ENCODE measurements at regions not wholly inside any gene's neighbourhood (a gene's known extent, or its start where the extent isn't known, plus 50 kb on each side); places are given as distances from the start of the nearest gene placed in this dataset.

GRCh38 chr2:144333143-144333555 is 186.8 kb downstream of the ZEB2 start:
- no peak for DNase-seq (ENCODE audit: low read depth in 2 of 2)

GRCh38 chr2:144332356-144333142 is 187.4 kb downstream of the ZEB2 start:
- peak; percentile 69 to 81 for DNase-seq (ENCODE audit: low read depth in 2 of 2)

GRCh38 chr2:144331674-144332355 is 188.1 kb downstream of the ZEB2 start:
- DNase-seq (ENCODE audit: low read depth in 2 of 2), result no peak

- DNase-seq (ENCODE audit: low read depth in 2 of 2), result no peak
Measured at GRCh38 chr2:144330951-144331673, 188.8 kb downstream of the ZEB2 start.

GRCh38 chr2:144329472-144329871 is 190.4 kb downstream of the ZEB2 start:
- no peak for DNase-seq (ENCODE audit: low read depth in 2 of 2)

GRCh38 chr2:144328938-144329337 is 191.0 kb downstream of the ZEB2 start:
- no peak for DNase-seq (ENCODE audit: low read depth in 2 of 2)

GRCh38 chr2:144326825-144327224 is 193.1 kb downstream of the ZEB2 start:
- no peak for DNase-seq (ENCODE audit: low read depth in 2 of 2)

- peak in 1 of 2 donors; percentile 28 for DNase-seq (ENCODE audit: low read depth in 2 of 2)
Measured at GRCh38 chr2:144325086-144325485, 194.8 kb downstream of the ZEB2 start.

GRCh38 chr2:144324446-144325045 is 195.4 kb downstream of the ZEB2 start:
- no peak for DNase-seq (ENCODE audit: low read depth in 2 of 2)

GRCh38 chr2:144323946-144324345 is 196.0 kb downstream of the ZEB2 start:
- no peak for DNase-seq (ENCODE audit: low read depth in 2 of 2)

- no peak for DNase-seq (ENCODE audit: low read depth in 2 of 2)
Measured at GRCh38 chr2:144322379-144322778, 197.5 kb downstream of the ZEB2 start.

- peak; percentile 11 to 19 for DNase-seq (ENCODE audit: low read depth in 2 of 2)
Measured at GRCh38 chr2:144320491-144320890, 199.4 kb downstream of the ZEB2 start.

- no peak for DNase-seq (ENCODE audit: low read depth in 2 of 2)
Measured at GRCh38 chr2:144317071-144317738, 202.7 kb downstream of the ZEB2 start.

- DNase-seq (ENCODE audit: low read depth in 2 of 2), result no peak
Measured at GRCh38 chr2:144310889-144311608, 208.9 kb downstream of the ZEB2 start.

GRCh38 chr2:144310484-144310883 is 209.4 kb downstream of the ZEB2 start:
- no peak for DNase-seq (ENCODE audit: low read depth in 2 of 2)

- no peak for DNase-seq (ENCODE audit: low read depth in 2 of 2)
Measured at GRCh38 chr2:144307711-144308110, 212.2 kb downstream of the ZEB2 start.

- DNase-seq (ENCODE audit: low read depth in 2 of 2), result no peak
Measured at GRCh38 chr2:144304202-144304601, 215.7 kb downstream of the ZEB2 start.

- DNase-seq (ENCODE audit: low read depth in 2 of 2), result no peak
Measured at GRCh38 chr2:144300632-144301031, 219.3 kb downstream of the ZEB2 start.

- DNase-seq (ENCODE audit: low read depth in 2 of 2), result no peak
Measured at GRCh38 chr2:144290276-144290675, 229.6 kb downstream of the ZEB2 start.

GRCh38 chr2:144288438-144288837 is 231.5 kb downstream of the ZEB2 start:
- no peak for DNase-seq (ENCODE audit: low read depth in 2 of 2)

- DNase-seq (ENCODE audit: low read depth in 2 of 2), result no peak
Measured at GRCh38 chr2:144285324-144285723, 234.6 kb downstream of the ZEB2 start.
